NCI-H69 (cell line): ENCODE measurements at regions not wholly inside any gene's neighbourhood (a gene's known extent, or its start where the extent isn't known, plus 50 kb on each side); places are given as distances from the start of the nearest gene placed in this dataset.

Source experiments
- DNase-seq: peaks from one replicate; lab custom pipeline; 2025; lab: John Stamatoyannopoulos, UW

GRCh38 chr3:118810499-118811035 lies 224.1 kb downstream of the IGSF11 start:
- DNase-seq: no peak

DNA sequence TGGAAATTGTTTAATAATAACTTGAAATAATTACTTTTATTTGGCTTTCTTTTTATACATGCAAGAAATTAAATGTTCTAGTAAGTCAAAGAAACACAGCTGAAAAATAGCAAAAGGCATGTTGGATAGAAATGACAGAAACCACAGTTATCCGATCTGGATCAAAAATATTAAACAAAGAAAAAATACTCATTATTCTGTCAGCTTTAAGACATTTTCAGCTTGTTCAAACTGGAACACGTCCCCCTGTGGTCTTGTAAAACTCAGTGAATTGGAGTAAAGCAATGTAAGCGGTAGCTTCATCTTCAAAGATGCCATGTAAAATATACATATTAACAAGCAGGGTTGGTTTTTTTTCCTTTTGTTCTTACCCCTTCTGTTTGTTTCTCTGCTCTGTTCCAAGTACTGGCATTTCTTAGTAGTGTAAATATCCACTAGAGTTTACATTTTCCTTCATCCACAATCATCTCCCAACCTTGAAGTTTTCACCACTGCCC lies 223.4 kb downstream of the IGSF11 start:
- no peak for DNase-seq

GRCh38 chr3:118813472-118813871 lies 221.2 kb downstream of the IGSF11 start:
- DNase-seq: no peak

DNA sequence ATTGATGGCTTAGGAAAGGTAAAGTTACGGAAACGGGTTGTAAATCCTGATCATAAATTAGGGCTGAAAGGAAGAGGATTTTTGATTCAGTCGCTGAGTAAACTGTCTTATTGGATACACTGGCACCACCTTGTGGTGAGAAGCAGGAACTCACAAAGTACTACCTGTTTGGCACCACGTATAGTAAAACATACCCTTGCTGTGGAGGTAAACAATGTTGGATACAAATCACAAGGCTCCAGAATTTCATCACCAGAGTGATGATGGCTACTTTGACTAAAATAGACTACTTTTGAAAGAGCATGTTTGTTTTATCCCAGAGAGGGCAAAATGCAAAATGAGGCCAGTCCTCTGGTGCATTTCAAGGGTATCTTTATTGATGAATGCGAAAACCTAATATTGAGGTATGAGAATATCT lies 216.9 kb downstream of the IGSF11 start:
- peak; percentile 36 for DNase-seq

DNA sequence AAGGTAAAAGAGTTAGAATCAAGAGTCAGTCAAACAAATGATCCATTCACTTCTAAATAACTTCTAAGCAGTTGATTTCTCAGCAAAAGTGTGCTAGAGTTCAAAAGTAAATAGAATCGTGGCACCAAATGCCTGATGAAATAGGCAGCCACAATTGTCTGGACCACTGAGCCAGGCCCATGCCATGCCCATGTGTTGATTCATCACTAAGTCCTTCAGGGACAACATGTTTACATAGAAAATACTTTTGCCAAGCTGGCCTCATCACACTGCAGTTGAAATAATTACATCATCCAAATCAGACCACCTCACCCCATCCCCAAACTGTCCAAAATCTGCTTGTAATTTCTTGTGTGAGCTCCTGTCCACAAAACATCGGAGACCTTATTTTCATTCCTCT lies 216.3 kb downstream of the IGSF11 start:
- no peak for DNase-seq

DNA sequence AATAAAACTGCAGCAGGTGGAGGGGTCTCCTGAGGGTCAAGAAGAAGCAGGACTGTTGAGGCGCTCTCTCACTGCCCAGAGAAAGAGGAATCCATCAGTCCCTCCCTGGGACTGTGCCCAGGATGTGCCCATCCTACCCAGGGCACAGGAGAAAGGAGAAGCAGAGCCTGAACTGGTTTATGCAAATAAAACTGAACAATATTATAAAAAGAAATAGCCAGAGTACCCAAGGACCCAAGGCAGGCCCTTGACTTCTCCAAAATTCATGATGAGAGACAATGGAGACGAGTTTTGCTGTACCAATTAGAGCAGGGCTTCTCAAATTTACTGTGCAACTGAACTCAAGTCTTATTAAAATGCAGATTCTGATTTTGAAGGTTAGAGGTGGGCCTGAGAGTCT lies 211.0 kb downstream of the IGSF11 start:
- DNase-seq: no peak

DNA sequence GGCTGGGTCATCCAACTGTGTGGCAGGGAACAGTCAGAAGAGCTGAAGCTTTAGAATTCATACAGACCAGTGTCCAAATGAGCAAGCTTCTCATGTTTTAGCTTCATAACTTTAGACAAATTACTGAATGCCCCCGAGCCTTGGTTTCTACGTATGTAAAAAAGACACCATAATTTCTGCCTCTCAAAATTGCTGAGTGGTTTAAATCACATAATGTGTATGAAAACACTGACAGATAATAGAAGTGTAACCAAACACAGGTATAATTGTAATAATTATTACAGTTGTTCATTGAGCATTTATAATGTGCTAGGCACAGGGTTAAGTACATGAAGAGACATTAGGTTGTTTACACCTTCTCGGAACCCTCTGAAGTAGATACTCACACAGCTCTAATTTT lies 207.2 kb downstream of the IGSF11 start:
- DNase-seq: no peak

DNA sequence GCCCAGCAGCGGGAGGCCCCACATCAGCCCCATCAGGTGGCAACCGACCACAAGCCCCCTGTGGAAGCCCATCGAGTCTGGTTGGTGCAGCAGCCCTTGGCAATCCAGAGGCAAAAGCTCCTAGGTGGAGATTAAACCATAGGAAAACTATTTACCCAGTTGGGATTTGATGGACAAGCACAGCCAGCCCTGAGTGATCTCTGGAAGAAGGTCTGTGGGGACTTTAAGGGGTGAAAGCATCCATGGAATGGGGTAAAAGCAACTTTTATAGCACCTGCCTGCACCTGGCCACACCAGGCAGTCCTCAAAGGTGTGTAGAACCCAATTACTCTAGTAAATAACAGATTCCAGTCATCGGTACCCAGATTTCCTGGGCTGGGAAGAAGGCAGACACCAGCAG lies 206.3 kb downstream of the IGSF11 start:
- no peak for DNase-seq

DNA sequence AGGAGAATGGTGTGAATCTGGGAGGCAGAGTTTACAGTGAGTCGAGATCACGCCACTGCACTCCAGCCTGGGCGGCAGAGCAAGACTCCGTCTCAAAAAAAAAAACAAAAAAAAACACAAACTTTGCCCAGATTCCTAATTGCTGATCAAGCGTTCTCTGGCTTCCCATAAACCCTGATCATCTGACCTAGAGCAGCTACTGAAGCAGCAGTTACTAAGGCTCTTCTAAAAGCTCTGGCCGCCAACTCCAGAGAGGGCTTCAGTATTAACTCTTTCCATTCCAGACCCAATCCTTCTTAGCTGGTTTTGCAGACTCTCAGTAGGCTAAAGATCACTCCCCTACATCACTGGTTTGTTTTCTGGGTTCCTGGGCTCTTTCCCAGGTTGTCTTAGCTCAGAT lies 201.6 kb downstream of the IGSF11 start:
- DNase-seq: no peak

DNA sequence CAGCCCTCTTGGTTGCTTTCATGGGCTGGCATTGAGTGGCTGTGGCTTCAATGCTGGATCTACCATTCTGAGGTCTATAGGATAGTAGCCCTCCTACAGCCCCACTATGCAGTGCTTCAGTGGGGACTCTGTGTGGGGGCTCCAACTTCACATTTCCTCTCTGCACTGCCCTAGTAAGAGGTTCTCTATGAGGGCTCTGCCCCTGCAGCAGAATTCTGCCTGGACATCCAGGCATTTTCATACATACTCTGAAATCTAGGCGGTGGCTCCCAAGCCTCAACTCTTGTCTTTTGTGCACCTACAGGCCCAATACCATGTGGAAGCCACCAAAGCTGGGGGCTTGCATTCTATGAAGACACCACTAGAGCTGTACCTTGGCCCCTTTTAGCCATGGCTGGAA lies 195.8 kb downstream of the IGSF11 start:
- DNase-seq: no peak

DNA sequence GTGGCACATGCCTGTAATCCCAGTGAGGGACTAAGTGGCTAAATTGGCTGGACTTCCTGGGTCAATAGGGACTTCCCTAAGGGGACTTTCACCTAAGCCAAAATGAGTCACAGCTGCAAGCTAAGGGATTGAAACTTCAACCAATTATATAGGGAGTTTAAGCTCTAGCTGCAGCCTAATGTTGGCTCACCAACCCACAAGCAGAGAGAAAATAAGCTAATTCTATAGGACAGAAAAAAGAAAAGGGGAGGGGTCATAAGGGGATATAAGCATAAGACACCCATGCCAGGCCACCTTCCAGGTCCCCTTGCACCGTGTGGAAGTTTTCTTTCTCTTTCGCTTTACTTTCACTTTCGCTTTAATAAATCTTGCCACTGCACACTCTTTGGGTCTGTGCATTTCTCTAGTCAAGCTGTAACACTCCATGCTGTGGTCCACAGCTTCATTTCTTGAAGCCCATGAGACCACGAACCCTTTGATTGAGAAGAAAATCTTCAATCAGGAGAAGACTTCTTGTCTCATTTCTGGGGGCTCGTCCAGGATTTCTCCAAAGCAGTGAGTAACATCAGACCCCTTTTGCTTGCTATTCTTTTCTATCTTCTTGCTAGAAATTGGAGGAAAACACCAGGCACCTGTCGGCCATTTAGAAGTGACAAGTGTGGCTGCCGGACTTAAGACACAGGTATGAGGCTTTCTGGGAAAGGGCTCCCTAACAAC lies 192.3 kb downstream of the IGSF11 start:
- DNase-seq: no peak

GRCh38 chr3:118846176-118846575 lies 188.5 kb downstream of the IGSF11 start:
- DNase-seq: no peak
